K562 (cell line): ENCODE measurements at regions not wholly inside any gene's neighbourhood (a gene's known extent, or its start where the extent isn't known, plus 50 kb on each side); places are given as distances from the start of the nearest gene placed in this dataset.

ENCODE experiments used
- E2F6 ChIP-seq, 2 experiments: IDR thresholded peaks; 2 replicates each; pipeline ENCODE4 v1.6.1; 2011; ENCODE audit warnings: borderline replicate concordance in 1 of 2, control low read depth in 1 of 2, low read depth in 1 of 2, low read length in 1 of 2, mild to moderate bottlenecking in 1 of 2, mixed read lengths in 1 of 2, moderate library complexity in 1 of 2; ENCODE audit not compliant: insufficient read depth in 1 of 2, insufficient read length in 1 of 2, poor library complexity in 1 of 2, severe bottlenecking in 1 of 2; ENCODE audit errors: extremely low read depth in 1 of 2
- EZH2 ChIP-seq: IDR thresholded peaks from 2 replicates; pipeline ENCODE4 v1.6.1; 2012; ENCODE audit warnings: low read depth, mild to moderate bottlenecking, inconsistent platforms, low read length, borderline replicate concordance
- NFYB ChIP-seq: IDR thresholded peaks from 2 replicates; pipeline ENCODE4 v1.6.1; 2011; ENCODE audit warnings: mild to moderate bottlenecking, moderate library complexity; ENCODE audit not compliant: insufficient read length; ENCODE audit errors: extremely low read depth
- POLR2A ChIP-seq: fragments of 450-650 bp; conservative IDR thresholded peaks from 2 replicates; pipeline ENCODE4 v1.6.1; 2016
- PPARD ChIP-seq: fragments of 250-450 bp; sonication (Bioruptor Pico); IDR thresholded peaks from 2 replicates; pipeline ENCODE4 v1.8.0; 2022; ENCODE audit warnings: inconsistent platforms, mild to moderate bottlenecking, moderate library complexity
- RAD21 ChIP-seq, 2 experiments: fragments of 250-450 bp in 1 of 2; fragments of 450-650 bp in 1 of 2; sonication (Bioruptor Pico) in 1 of 2; formaldehyde crosslinking in 1 of 2; IDR thresholded peaks in 1 of 2; conservative IDR thresholded peaks in 1 of 2; 2 replicates each; pipeline versions ENCODE4 v1.4.0 to v1.8.0; 2020 to 2022; ENCODE audit warnings: mild to moderate bottlenecking in 2 of 2, moderate library complexity in 1 of 2
- SMARCB1 ChIP-seq: IDR thresholded peaks from 2 replicates; pipeline ENCODE4 v1.6.1; 2011; ENCODE audit warnings: improper control_type of control experiment, low read depth; ENCODE audit not compliant: insufficient read length
- ZNF311 ChIP-seq: fragments of 250-450 bp; sonication (Bioruptor Pico); IDR thresholded peaks from 2 replicates; pipeline ENCODE4 v1.4.0; 2020; ENCODE audit warnings: mild to moderate bottlenecking, moderate library complexity
- ZNF449 ChIP-seq: fragments of 250-450 bp; sonication (Bioruptor Pico); IDR thresholded peaks from 2 replicates; pipeline ENCODE4 v1.8.0; 2022; ENCODE audit warnings: moderate library complexity, mild to moderate bottlenecking, inconsistent platforms
- TF ChIP-seq, protein P1 (sequence below): conservative IDR thresholded peaks from 2 replicates; pipeline ENCODE4 v1.6.1; 2011; ENCODE audit warnings: low read depth, mild to moderate bottlenecking, low read length; ENCODE audit not compliant: control insufficient read depth
- TF ChIP-seq, protein P2 (sequence below), 3 experiments: IDR thresholded peaks in 2 of 3; conservative IDR thresholded peaks in 1 of 3; 2 replicates each; pipeline ENCODE4 v1.5.1; 2011 to 2012; ENCODE audit warnings: low read length in 3 of 3, mild to moderate bottlenecking in 3 of 3, control low read depth in 2 of 3, improper control_type of control experiment in 1 of 3, inconsistent platforms in 1 of 3, low read depth in 1 of 3, mixed read lengths in 1 of 3, moderate library complexity in 1 of 3; ENCODE audit not compliant: insufficient read depth in 2 of 3

DNA sequence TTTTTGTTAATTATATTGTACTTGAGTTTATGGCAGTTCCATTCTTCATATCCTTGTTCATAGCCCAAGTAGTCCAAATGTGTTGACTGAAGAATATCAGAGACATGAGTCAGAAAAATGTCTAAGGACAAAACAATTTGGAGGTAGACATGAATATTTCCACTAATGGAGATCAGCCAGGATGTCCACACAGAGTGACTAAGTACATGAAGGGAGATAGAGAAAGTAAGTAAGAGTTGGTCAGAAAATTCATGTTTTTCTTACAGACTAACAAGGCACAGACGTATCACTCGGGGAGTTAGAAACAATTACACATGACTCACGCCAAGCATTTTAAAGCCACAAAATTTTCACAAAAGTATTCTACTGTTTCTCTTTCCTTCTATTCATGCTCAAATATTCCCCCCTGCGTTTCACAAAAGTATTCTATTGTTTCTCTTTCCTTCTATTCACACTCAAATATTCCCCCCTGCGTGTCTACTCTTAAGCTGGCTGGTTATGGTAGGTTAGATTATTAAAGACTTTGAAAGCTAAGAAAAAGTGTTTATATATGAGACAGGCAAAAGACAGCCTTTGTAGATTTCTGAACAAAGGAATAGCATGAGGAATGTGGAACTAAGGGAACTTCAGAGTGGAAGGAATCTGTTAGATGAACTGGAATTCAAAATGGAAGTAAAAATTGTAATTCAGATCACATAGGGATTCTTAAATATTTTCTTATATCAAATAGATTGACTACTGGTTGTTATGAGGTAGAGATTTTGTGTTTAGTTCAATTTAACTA is 648.7 kb upstream of the CCDC54 start:
- no peak for TF ChIP-seq NFYB
- TF ChIP-seq EZH2: no peak
- no peak for TF ChIP-seq RAD21 (CRISPR knock-in tag; conservative IDR thresholded peaks at IDR 0.05 in 1 of 2, IDR thresholded peaks at IDR 0.05 in 1 of 2)
- TF ChIP-seq, protein P1, sequence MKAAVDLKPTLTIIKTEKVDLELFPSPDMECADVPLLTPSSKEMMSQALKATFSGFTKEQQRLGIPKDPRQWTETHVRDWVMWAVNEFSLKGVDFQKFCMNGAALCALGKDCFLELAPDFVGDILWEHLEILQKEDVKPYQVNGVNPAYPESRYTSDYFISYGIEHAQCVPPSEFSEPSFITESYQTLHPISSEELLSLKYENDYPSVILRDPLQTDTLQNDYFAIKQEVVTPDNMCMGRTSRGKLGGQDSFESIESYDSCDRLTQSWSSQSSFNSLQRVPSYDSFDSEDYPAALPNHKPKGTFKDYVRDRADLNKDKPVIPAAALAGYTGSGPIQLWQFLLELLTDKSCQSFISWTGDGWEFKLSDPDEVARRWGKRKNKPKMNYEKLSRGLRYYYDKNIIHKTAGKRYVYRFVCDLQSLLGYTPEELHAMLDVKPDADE: no peak
- TF ChIP-seq, protein P2, sequence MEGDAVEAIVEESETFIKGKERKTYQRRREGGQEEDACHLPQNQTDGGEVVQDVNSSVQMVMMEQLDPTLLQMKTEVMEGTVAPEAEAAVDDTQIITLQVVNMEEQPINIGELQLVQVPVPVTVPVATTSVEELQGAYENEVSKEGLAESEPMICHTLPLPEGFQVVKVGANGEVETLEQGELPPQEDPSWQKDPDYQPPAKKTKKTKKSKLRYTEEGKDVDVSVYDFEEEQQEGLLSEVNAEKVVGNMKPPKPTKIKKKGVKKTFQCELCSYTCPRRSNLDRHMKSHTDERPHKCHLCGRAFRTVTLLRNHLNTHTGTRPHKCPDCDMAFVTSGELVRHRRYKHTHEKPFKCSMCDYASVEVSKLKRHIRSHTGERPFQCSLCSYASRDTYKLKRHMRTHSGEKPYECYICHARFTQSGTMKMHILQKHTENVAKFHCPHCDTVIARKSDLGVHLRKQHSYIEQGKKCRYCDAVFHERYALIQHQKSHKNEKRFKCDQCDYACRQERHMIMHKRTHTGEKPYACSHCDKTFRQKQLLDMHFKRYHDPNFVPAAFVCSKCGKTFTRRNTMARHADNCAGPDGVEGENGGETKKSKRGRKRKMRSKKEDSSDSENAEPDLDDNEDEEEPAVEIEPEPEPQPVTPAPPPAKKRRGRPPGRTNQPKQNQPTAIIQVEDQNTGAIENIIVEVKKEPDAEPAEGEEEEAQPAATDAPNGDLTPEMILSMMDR (IDR thresholded peaks at IDR 0.05 in 2 of 3, conservative IDR thresholded peaks at IDR 0.05 in 1 of 3; ENCODE audit: insufficient read depth in 2 of 3, low read depth in 1 of 3, low read length in 3 of 3): no peak
- TF ChIP-seq ZNF311 (CRISPR knock-in tag): no peak
- TF ChIP-seq PPARD (CRISPR knock-in tag): no peak
- no peak for TF ChIP-seq E2F6 (IDR thresholded peaks at IDR 0.05; ENCODE audit: borderline replicate concordance in 1 of 2, extremely low read depth in 1 of 2, insufficient read depth in 1 of 2, insufficient read length in 1 of 2, low read depth in 1 of 2, low read length in 1 of 2, poor library complexity in 1 of 2, severe bottlenecking in 1 of 2)
- no peak for TF ChIP-seq POLR2A
- TF ChIP-seq SMARCB1: no peak
- TF ChIP-seq ZNF449 (CRISPR knock-in tag): no peak
